HFFc6 (cell line): ENCODE measurements at regions not wholly inside any gene's neighbourhood (a gene's known extent, or its start where the extent isn't known, plus 50 kb on each side); places are given as distances from the start of the nearest gene placed in this dataset.

Source experiments
- DNase-seq: peaks from one replicate; pipeline ENCODE4 v3.0.0-alpha.2; 2018
- H3K27ac Mint-ChIP-seq: 2 replicates; pipeline ENCODE4 v1.8.0; 2020; ENCODE audit warnings: mild to moderate bottlenecking, mixed read lengths
- H3K27me3 Mint-ChIP-seq: 2 replicates; pipeline ENCODE4 v1.8.0; 2021; ENCODE audit warnings: mild to moderate bottlenecking, moderate library complexity, mixed read lengths; ENCODE audit not compliant: insufficient read depth
- H3K36me3 Mint-ChIP-seq: 2 replicates; pipeline ENCODE4 v1.8.0; 2021; ENCODE audit warnings: low read depth, mixed read lengths
- H3K4me1 Mint-ChIP-seq: 2 replicates; pipeline ENCODE4 v1.8.0; 2020; ENCODE audit warnings: low read depth, mixed read lengths
- H3K4me3 Mint-ChIP-seq: 2 replicates; pipeline ENCODE4 v1.8.0; 2020; ENCODE audit warnings: mild to moderate bottlenecking, moderate library complexity, mixed read lengths
- H3K9me3 Mint-ChIP-seq: 2 replicates; pipeline ENCODE4 v1.8.0; 2020; ENCODE audit warnings: mild to moderate bottlenecking, mixed read lengths
- TF ChIP-seq, protein P1 (sequence below): fragments of 200-600 bp; sonication (generic); IDR thresholded peaks from 2 replicates; pipeline ENCODE4 v1.5.0; 2021; ENCODE audit warnings: antibody characterized with exemption, mild to moderate bottlenecking

DNA sequence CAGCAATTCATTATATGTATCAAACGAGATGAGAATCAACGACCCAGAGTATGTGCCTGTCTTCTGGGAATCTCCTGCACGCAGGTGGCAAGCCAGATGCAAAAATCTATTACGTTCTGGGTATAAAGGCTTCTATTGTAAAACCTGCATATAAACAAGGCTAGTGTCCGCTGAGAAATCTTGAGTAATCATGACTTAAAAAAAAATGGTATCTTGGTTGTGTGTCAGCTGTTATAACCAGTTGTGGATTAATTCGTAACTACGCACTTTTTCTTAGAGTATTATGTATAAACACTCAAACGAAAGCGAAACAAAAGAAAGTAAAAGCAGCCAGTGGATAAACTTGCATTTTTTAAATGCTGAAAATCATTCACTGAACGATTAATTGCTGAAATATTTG, 509.1 kb downstream of the RSL24D1 start:
- Mint-ChIP-seq H3K36me3 (peaks cover 6% of the 10 kb centered on the region), H3K27ac (no peak overlapping the region), H3K27me3 (no peaks in the 10 kb centered on the region), H3K4me3 (no peak overlapping the region), H3K9me3 (peaks cover 50% of the 10 kb centered on the region), H3K4me1 (no peaks in the 10 kb centered on the region)
- TF ChIP-seq, protein P1, sequence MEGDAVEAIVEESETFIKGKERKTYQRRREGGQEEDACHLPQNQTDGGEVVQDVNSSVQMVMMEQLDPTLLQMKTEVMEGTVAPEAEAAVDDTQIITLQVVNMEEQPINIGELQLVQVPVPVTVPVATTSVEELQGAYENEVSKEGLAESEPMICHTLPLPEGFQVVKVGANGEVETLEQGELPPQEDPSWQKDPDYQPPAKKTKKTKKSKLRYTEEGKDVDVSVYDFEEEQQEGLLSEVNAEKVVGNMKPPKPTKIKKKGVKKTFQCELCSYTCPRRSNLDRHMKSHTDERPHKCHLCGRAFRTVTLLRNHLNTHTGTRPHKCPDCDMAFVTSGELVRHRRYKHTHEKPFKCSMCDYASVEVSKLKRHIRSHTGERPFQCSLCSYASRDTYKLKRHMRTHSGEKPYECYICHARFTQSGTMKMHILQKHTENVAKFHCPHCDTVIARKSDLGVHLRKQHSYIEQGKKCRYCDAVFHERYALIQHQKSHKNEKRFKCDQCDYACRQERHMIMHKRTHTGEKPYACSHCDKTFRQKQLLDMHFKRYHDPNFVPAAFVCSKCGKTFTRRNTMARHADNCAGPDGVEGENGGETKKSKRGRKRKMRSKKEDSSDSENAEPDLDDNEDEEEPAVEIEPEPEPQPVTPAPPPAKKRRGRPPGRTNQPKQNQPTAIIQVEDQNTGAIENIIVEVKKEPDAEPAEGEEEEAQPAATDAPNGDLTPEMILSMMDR: no peak
- no peak for DNase-seq
